HG03354 (cell line): ENCODE measurements at regions not wholly inside any gene's neighbourhood (a gene's known extent, or its start where the extent isn't known, plus 50 kb on each side); places are given as distances from the start of the nearest gene placed in this dataset.
A peak's percentile ranks its signal among the peaks of the same experiment; 100 is the strongest.
"Not testable (repeated sequence)": the region's sequence is repeated elsewhere in the genome, so short reads cannot be mapped to it uniquely, and the experiment has no call there.

ENCODE experiments used
- ATAC-seq: cut with Tn5 transposase; IDR thresholded peaks from one replicate; pipeline ENCODE4 v1.9.1; 2021; ENCODE audit warnings: mild to moderate bottlenecking; ENCODE audit not compliant: unreplicated experiment, poor library complexity, severe bottlenecking

GRCh38 chr1:149692804-149693539 lies 89.5 kb upstream of the FCGR1A start:
- ATAC-seq = not testable (repeated sequence)

- not testable (repeated sequence) for ATAC-seq
Observed at GRCh38 chr1:149695066-149695465, 87.4 kb upstream of the FCGR1A start.

- not testable (repeated sequence) for ATAC-seq
Observed at GRCh38 chr1:149700220-149700619, 82.3 kb upstream of the FCGR1A start.

- ATAC-seq = not testable (repeated sequence)
Observed at GRCh38 chr1:149700677-149701567, 81.6 kb upstream of the FCGR1A start.

GRCh38 chr1:149708192-149708853 lies 74.2 kb upstream of the FCGR1A start:
- ATAC-seq = peak; percentile 77

- ATAC-seq = peak; percentile 79
Observed at GRCh38 chr1:149711651-149712050, 70.8 kb upstream of the FCGR1A start.

- ATAC-seq = not testable (repeated sequence)
Observed at GRCh38 chr1:149712154-149712927, 70.2 kb upstream of the FCGR1A start.

GRCh38 chr1:149713513-149713912 lies 69.0 kb upstream of the FCGR1A start:
- ATAC-seq = not testable (repeated sequence)

GRCh38 chr1:149713952-149714351 lies 68.5 kb upstream of the FCGR1A start:
- not testable (repeated sequence) for ATAC-seq

- not testable (repeated sequence) for ATAC-seq
Observed at GRCh38 chr1:149724618-149725302, 57.7 kb upstream of the FCGR1A start.

- ATAC-seq = not testable (repeated sequence)
Observed at GRCh38 chr1:149726688-149727087, 55.8 kb upstream of the FCGR1A start.

- not testable (repeated sequence) for ATAC-seq
Observed at GRCh38 chr1:149728598-149728997, 53.9 kb upstream of the FCGR1A start.
